ENCODE measurements at regions not wholly inside any gene's neighbourhood (a gene's known extent, or its start where the extent isn't known, plus 50 kb on each side); places are given as distances from the start of the nearest gene placed in this dataset.

DNA sequence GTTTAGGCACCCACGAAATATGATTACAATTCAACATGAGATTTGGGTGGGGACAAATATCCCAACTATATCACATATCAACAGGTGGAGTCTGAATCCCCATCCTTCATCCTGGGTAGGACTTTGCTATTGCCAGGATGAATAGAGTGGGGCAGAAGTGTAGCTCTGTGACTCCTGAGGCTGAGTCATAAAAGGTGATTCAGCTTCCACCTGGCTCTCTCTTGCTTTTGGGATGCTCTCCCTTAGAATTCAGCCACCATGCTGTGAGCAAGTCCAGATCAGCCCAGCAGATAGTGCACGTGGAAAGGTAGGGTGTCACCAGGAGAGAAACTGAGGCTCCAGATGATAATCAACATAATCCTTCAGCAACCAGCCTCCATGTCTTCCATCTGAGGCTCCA, 193.8 kb upstream of the BCOR start:
- Histone ChIP-seq H3K4me1 (ENCODE audit: control insufficient read depth, insufficient read depth, low read length) (no peaks in the 10 kb centered on the region), H3K9me3 (replicated peaks; ENCODE audit: control insufficient read depth, insufficient read depth, low read length) (no peaks in the 10 kb centered on the region; the same call in 2 of the 3 replicates), H2AFZ (ENCODE audit: control insufficient read depth, low read depth, low read length) (no peak overlapping the region), H4K20me1 (ENCODE audit: control insufficient read depth, insufficient read depth) (no peaks in the 10 kb centered on the region), H3K27ac (ENCODE audit: control insufficient read depth, insufficient read depth) (no peak overlapping the region), H3K4me2 (ENCODE audit: control insufficient read depth, insufficient read depth) (no peak overlapping the region), H3K4me3 (no peak overlapping the region), H3K36me3 (ENCODE audit: control insufficient read depth in 2 of 2, insufficient read depth in 2 of 2, low read length in 1 of 2) (no peaks in the 10 kb centered on the region), H3K9ac (ENCODE audit: control insufficient read depth, insufficient read depth, low read length) (no peak overlapping the region), H3K79me2 (ENCODE audit: control insufficient read depth, insufficient read depth, low read length) (no peaks in the 10 kb centered on the region), H3K27me3 (replicated peaks in 1 of 2; ENCODE audit: control insufficient read depth in 2 of 2, insufficient read depth in 2 of 2, low read length in 1 of 2) (no peaks in the 10 kb centered on the region)
- WGBS (ENCODE audit: insufficient coverage, insufficient replicate concordance, low lambda C conversion rate, missing lambda C conversion rate), result 2% methylated on average over 2 of the region's 2 CpGs
- CTCF ChIA-PET, result no interaction called here
- SMC1A ChIA-PET (ENCODE audit: uncharacterized antibody, unreplicated experiment), result no interaction called here
- no peak for ATAC-seq
- in situ Hi-C loops (cut with MboI), result no loop called here
- no TSS peak for BruUV-seq (replicated peaks)
- POLR2A ChIA-PET, result no interaction called here
- RAD21 ChIA-PET (ENCODE audit: unreplicated experiment), result no interaction called here
- intact Hi-C loops (cut with micrococcal nuclease; ENCODE audit: unreplicated experiment), result no loop called here
- no peak for FAIRE-seq
- DNase-seq (ENCODE audit: low read depth, low spot score), result no peak
- no peak for TF ChIP-seq POLR2AphosphoS2 (IDR thresholded peaks at IDR 0.05; ENCODE audit: low read depth, low read length)
- no peak for TF ChIP-seq BHLHE40 (IDR thresholded peaks at IDR 0.05; ENCODE audit: borderline replicate concordance in 1 of 2, low read depth in 2 of 2, low read length in 1 of 2)
- no peak for TF ChIP-seq NFXL1 (IDR thresholded peaks at IDR 0.05; ENCODE audit: borderline replicate concordance)
- TF ChIP-seq ZNF24 (IDR thresholded peaks at IDR 0.05), result no peak
- no peak for TF ChIP-seq CHD1 (IDR thresholded peaks at IDR 0.05; ENCODE audit: low read depth, low read length)
- TF ChIP-seq, protein P1, sequence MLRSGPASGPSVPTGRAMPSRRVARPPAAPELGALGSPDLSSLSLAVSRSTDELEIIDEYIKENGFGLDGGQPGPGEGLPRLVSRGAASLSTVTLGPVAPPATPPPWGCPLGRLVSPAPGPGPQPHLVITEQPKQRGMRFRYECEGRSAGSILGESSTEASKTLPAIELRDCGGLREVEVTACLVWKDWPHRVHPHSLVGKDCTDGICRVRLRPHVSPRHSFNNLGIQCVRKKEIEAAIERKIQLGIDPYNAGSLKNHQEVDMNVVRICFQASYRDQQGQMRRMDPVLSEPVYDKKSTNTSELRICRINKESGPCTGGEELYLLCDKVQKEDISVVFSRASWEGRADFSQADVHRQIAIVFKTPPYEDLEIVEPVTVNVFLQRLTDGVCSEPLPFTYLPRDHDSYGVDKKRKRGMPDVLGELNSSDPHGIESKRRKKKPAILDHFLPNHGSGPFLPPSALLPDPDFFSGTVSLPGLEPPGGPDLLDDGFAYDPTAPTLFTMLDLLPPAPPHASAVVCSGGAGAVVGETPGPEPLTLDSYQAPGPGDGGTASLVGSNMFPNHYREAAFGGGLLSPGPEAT (IDR thresholded peaks at IDR 0.05; ENCODE audit: low read depth), result no peak
- TF ChIP-seq RCOR1 (conservative IDR thresholded peaks at IDR 0.05; ENCODE audit: low read depth, low read length), result no peak
- TF ChIP-seq, protein P2, sequence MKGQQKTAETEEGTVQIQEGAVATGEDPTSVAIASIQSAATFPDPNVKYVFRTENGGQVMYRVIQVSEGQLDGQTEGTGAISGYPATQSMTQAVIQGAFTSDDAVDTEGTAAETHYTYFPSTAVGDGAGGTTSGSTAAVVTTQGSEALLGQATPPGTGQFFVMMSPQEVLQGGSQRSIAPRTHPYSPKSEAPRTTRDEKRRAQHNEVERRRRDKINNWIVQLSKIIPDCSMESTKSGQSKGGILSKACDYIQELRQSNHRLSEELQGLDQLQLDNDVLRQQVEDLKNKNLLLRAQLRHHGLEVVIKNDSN (IDR thresholded peaks at IDR 0.05; ENCODE audit: borderline replicate concordance, extremely low read length, insufficient read depth, low read depth, low read length), result no peak
- TF ChIP-seq, protein P3, sequence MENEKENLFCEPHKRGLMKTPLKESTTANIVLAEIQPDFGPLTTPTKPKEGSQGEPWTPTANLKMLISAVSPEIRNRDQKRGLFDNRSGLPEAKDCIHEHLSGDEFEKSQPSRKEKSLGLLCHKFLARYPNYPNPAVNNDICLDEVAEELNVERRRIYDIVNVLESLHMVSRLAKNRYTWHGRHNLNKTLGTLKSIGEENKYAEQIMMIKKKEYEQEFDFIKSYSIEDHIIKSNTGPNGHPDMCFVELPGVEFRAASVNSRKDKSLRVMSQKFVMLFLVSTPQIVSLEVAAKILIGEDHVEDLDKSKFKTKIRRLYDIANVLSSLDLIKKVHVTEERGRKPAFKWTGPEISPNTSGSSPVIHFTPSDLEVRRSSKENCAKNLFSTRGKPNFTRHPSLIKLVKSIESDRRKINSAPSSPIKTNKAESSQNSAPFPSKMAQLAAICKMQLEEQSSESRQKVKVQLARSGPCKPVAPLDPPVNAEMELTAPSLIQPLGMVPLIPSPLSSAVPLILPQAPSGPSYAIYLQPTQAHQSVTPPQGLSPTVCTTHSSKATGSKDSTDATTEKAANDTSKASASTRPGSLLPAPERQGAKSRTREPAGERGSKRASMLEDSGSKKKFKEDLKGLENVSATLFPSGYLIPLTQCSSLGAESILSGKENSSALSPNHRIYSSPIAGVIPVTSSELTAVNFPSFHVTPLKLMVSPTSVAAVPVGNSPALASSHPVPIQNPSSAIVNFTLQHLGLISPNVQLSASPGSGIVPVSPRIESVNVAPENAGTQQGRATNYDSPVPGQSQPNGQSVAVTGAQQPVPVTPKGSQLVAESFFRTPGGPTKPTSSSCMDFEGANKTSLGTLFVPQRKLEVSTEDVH (IDR thresholded peaks at IDR 0.05; ENCODE audit: low read depth, partially characterized antibody), result no peak
- no peak for TF ChIP-seq RAD21 (IDR thresholded peaks at IDR 0.05; ENCODE audit: insufficient read depth, low read depth, low read length)
